GM19438 (cell line): ENCODE measurements at regions not wholly inside any gene's neighbourhood (a gene's known extent, or its start where the extent isn't known, plus 50 kb on each side); places are given as distances from the start of the nearest gene placed in this dataset.
"Not testable (repeated sequence)": the region's sequence is repeated elsewhere in the genome, so short reads cannot be mapped to it uniquely, and the experiment has no call there.

ENCODE experiments used
- ATAC-seq: cut with Tn5 transposase; IDR thresholded peaks from one replicate; pipeline ENCODE4 v1.9.1; 2021; ENCODE audit warnings: low read depth; ENCODE audit not compliant: unreplicated experiment

GRCh38 chr5:44565360-44565759, 176.1 kb upstream of the FGF10 start:
- ATAC-seq: no peak

DNA sequence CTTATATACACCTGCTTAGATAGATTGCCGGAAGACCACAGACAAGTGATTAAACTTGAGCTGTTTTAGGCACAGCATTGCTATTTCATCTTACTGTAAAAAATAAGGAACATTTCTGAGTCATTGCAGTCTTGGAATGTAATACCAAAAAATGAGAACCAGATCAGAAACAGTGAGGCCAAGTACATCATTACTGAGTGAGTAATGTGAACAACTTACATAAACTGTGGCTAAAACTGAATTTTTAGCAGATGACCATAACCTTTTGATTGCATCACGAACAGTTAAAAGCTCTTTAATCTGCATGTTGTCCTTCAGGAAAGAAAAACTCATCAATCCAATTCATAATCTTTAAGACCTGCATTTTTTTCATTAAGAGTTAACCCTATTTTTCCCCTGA, 157.1 kb upstream of the FGF10 start:
- no peak for ATAC-seq

- ATAC-seq: no peak
These were observed 154.3 kb upstream of the FGF10 start for GRCh38 chr5:44543511-44543910.

- ATAC-seq: no peak
These were observed 153.2 kb upstream of the FGF10 start for GRCh38 chr5:44542470-44542869.

GRCh38 chr5:44539602-44539919, 150.3 kb upstream of the FGF10 start:
- ATAC-seq: no peak

DNA sequence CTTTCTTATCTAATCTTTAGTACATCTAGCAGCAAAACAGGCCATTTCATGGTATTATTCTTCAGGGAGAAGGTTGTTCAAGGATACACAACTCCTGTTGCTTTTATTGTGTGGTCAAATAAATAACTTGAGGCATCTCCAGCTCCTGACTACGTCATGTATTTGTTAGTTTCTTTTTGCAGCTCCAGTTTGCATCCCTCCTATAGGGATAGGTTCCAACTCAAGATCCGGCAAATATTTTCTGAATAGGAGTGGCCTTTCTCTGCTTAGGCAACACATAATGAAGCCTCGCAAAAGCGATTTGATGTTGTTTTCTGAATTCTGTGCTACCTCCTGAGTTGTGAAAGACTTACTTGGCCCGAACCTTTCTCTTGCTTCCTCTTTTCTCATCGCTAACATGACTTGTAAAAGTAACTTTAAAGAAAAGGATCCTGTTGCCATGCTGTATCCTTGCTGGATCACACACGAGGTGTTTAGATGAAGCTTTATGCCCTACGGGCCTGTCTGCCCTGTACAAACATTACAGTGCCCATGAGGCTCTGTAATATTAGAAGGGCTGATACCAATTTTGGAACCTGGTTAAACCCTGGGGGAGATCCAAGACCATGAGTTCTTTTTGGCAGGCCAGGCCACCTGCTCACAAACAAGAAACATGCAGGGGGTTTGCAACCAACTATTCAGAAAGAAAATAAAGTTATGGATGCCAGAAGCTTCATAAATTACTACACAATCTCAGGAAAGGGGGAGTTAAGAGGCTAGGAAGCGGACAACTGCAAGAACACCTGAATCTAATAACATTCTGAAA, 149.8 kb upstream of the FGF10 start:
- ATAC-seq: no peak

- peak; percentile 63 for ATAC-seq
These were observed 147.5 kb upstream of the FGF10 start for GRCh38 chr5:44536650-44537260.

DNA sequence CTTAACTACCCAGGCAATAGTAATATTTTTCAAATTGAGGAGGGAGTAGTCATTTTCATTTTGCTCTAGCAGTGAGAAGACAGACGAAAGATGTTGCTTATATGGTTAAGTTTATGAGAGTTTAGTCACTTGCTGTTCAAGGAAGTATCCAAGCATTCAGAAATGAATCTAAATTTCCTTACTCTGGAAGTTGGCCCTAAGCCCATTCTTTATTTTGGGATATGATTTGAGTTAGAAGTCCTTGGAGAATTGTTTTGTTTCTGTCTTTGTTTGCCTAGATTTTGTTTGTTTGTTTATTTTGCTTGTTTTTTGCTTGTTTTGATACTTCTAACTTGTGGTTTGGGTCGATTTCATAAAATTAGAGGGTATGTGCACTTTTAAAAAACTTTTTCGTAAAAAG, 146.4 kb upstream of the FGF10 start:
- ATAC-seq: no peak

- no peak for ATAC-seq
These were observed 143.8 kb upstream of the FGF10 start for GRCh38 chr5:44532981-44533380.

- ATAC-seq: not testable (repeated sequence)
These were observed 142.5 kb upstream of the FGF10 start for GRCh38 chr5:44531756-44532155.

DNA sequence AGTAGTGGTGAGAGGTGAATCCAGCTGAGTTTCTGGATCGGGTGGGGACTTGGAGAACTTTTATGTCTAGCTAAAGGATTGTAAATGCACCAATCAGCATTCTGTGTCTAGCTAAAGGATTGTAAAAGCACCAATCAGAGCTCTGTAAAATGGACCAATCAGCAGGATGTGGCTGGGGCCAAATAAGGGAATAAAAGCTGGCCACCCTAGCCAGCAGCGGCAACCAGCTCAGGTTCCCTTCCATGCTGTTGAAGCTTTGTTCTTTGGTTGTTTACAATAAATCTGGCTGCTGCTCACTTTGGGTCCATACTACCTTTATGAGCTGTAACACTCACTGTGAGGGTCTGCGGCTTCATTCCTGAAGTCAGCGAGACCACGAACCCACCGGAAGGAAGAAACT, 141.6 kb upstream of the FGF10 start:
- ATAC-seq: not testable (repeated sequence)

DNA sequence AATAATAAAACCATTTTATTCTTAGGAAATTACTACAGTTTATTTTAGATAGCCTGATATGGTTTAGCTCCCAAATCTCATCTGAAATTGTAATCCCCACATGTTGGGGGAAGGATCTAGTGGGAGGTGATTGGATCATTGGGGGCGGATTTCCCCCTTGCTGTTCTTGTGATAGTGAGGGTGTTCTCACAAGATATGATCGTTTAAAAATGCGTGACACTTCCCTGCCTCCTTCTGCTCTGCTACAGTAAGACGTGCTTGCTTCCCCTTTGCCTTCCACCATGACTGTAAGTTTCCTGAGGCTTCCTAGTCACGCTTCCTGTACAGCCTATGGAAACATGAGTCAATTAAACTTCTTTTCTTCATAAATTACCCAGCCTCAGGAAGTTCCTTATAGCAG, 122.4 kb upstream of the FGF10 start:
- ATAC-seq: no peak

DNA sequence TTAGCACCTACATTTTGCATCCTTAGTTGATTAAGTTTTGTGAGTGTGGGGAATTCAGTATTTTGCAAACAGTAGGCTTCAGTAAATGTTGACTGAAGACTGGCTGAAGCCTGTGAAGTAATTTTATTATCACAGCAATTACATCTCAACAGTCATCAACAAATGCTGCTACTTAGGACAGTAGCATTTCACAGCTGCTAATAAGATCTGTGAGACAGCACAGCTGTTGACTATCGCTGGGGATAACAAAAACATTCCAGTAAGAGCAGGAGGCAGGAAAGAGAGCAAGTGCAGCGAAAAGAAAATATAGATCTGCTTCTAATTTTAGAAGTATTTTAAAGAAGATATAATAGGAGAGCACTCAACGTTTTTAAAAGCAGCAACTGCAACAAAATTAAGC, 117.3 kb upstream of the FGF10 start:
- ATAC-seq: no peak

DNA sequence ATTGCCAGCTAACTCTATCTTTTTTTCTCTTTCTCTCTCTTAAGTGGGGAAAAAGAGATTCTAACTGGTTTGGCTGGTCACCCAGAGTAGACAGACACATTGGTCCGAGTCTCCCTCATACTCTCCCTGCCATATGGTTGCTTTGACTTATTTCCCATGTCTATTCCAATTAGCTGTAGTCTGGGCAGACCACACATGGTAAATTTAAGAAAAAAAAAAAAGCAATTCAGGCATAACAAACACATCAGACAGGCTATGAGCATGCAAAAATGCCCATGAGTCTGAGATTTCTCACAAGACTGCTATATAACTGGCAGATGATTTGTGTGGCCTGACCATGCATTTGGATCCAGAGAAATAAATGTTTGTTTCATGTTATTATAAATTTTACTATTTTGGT, 110.2 kb upstream of the FGF10 start:
- no peak for ATAC-seq

GRCh38 chr5:44497606-44498005, 108.4 kb upstream of the FGF10 start:
- no peak for ATAC-seq

- no peak for ATAC-seq
These were observed 106.1 kb upstream of the FGF10 start for GRCh38 chr5:44495280-44495679.

GRCh38 chr5:44489759-44490158, 100.5 kb upstream of the FGF10 start:
- no peak for ATAC-seq

DNA sequence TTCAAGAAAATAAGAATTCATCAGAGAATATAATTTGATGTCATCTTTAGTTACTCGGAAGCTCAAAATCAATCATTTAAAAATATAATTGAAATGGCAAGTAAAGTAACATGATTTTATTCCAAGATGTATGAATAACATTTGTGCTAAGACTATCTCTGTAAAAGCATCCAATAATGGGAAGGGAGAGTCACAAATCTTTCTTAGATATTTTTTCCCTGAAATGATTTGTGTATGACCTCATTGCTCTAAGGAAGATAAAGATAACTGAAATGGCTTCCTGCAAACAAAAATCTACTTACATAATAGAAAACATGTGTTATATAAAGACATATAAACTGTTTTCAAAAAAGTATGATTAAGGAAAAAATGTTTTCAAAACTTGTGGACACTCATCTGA, 97.4 kb upstream of the FGF10 start:
- no peak for ATAC-seq

DNA sequence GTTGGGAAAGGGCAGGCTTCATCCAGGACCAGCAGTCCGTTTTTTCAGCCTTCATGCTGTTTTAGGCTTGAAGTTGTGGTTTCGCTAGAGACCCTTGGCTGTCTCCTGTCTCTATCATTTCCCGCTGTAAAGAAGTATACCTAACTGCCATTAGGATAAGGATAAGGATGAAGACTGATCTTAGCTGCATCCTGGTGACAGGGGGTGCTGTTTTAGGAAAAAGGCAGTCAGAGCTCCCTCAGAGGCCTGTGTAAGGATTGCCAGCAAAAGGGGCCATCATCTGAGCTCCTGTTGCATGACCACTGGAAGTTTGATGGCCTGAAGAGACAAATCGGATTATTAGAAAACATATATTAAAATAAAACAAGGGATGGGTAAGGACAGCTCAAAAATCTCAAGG, 64.8 kb upstream of the FGF10 start:
- no peak for ATAC-seq

DNA sequence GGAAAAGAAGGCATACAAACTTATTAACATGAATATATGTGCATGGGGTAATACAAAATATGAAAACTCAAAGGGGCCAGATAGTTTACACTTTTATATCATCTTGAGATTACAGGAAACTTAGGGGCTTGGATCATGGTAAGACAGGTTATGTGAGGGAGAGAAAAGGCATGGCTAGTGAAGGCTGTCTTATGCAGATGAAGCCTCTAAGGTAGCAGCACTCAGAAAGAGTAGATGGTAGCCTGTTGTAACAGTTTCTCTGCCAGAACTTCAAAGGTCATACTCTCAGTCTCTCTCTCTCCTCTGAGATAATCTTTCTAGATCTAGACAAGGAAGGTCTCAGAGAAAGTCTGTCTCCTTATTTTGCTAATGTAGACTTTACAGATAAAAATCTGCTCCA, 57.2 kb upstream of the FGF10 start:
- ATAC-seq: no peak

- ATAC-seq: no peak
These were observed 54.0 kb upstream of the FGF10 start for GRCh38 chr5:44443172-44443571.

- no peak for ATAC-seq
These were observed 52.2 kb upstream of the FGF10 start for GRCh38 chr5:44441460-44441859.

DNA sequence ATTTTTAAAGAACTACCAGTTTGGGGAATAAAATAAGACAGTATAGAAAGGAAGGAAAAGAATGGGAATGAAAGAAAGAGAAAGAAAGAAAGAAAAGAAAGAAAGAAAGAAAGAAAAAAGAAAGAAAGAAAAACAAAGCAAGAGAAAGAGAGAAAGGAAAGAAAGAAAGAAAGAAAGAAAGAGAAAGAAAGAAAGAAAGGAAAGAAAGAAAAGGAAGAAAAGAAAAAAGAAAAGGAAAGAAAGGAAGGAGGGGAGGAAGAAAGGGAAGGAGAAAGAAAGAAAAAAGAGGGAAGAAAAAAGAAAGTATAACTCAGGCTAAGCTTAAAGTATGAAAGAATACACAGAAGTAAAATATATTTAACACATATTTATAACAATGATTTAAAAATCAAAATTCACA, 51.0 kb upstream of the FGF10 start:
- ATAC-seq: no peak
